Panc1 (cell line): ENCODE measurements at regions not wholly inside any gene's neighbourhood (a gene's known extent, or its start where the extent isn't known, plus 50 kb on each side); places are given as distances from the start of the nearest gene placed in this dataset.

Experiments used
- POLR2AphosphoS5 ChIP-seq: IDR thresholded peaks from 2 replicates; pipeline ENCODE4 v1.6.1; 2012; ENCODE audit warnings: mild to moderate bottlenecking, low read depth, low read length, moderate library complexity
- TCF7L2 ChIP-seq: IDR thresholded peaks from 2 replicates; pipeline ENCODE4 v1.6.1; 2011; ENCODE audit warnings: mild to moderate bottlenecking, low read depth, low read length, inconsistent platforms
- TF ChIP-seq, protein P1 (sequence below): fragments of 450-650 bp; IDR thresholded peaks from 2 replicates; pipeline ENCODE4 v1.5.1; 2017; ENCODE audit warnings: mild to moderate bottlenecking
- TF ChIP-seq, protein P2 (sequence below), 2 experiments: IDR thresholded peaks; 2 replicates each; pipeline ENCODE4 v1.6.1; 2011 to 2012; ENCODE audit warnings: low read depth in 2 of 2, control low read depth in 1 of 2, low read length in 1 of 2, mild to moderate bottlenecking in 1 of 2, moderate library complexity in 1 of 2; ENCODE audit not compliant: insufficient read depth in 1 of 2

GRCh38 chr2:234306426-234307173 lies 190.3 kb downstream of the ARL4C start:
- TF ChIP-seq, protein P1, sequence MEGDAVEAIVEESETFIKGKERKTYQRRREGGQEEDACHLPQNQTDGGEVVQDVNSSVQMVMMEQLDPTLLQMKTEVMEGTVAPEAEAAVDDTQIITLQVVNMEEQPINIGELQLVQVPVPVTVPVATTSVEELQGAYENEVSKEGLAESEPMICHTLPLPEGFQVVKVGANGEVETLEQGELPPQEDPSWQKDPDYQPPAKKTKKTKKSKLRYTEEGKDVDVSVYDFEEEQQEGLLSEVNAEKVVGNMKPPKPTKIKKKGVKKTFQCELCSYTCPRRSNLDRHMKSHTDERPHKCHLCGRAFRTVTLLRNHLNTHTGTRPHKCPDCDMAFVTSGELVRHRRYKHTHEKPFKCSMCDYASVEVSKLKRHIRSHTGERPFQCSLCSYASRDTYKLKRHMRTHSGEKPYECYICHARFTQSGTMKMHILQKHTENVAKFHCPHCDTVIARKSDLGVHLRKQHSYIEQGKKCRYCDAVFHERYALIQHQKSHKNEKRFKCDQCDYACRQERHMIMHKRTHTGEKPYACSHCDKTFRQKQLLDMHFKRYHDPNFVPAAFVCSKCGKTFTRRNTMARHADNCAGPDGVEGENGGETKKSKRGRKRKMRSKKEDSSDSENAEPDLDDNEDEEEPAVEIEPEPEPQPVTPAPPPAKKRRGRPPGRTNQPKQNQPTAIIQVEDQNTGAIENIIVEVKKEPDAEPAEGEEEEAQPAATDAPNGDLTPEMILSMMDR = no peak
- TF ChIP-seq TCF7L2 (no peak), POLR2AphosphoS5 (no peak)
- TF ChIP-seq, protein P2, sequence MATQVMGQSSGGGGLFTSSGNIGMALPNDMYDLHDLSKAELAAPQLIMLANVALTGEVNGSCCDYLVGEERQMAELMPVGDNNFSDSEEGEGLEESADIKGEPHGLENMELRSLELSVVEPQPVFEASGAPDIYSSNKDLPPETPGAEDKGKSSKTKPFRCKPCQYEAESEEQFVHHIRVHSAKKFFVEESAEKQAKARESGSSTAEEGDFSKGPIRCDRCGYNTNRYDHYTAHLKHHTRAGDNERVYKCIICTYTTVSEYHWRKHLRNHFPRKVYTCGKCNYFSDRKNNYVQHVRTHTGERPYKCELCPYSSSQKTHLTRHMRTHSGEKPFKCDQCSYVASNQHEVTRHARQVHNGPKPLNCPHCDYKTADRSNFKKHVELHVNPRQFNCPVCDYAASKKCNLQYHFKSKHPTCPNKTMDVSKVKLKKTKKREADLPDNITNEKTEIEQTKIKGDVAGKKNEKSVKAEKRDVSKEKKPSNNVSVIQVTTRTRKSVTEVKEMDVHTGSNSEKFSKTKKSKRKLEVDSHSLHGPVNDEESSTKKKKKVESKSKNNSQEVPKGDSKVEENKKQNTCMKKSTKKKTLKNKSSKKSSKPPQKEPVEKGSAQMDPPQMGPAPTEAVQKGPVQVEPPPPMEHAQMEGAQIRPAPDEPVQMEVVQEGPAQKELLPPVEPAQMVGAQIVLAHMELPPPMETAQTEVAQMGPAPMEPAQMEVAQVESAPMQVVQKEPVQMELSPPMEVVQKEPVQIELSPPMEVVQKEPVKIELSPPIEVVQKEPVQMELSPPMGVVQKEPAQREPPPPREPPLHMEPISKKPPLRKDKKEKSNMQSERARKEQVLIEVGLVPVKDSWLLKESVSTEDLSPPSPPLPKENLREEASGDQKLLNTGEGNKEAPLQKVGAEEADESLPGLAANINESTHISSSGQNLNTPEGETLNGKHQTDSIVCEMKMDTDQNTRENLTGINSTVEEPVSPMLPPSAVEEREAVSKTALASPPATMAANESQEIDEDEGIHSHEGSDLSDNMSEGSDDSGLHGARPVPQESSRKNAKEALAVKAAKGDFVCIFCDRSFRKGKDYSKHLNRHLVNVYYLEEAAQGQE (IDR thresholded peaks at IDR 0.05; ENCODE audit: insufficient read depth in 1 of 2, low read depth in 2 of 2, low read length in 1 of 2) = no peak
